C1 segment of cervical spinal cord (tissue), 14 donors: ENCODE measurements at regions not wholly inside any gene's neighbourhood (a gene's known extent, or its start where the extent isn't known, plus 50 kb on each side); places are given as distances from the start of the nearest gene placed in this dataset.
"Not testable (repeated sequence)": the region's sequence is repeated elsewhere in the genome, so short reads cannot be mapped to it uniquely, and the experiment has no call there.

Experiments
- DNase-seq, 14 donors: peaks; one replicate each; lab custom pipeline; 2025; lab: John Stamatoyannopoulos, UW

DNA sequence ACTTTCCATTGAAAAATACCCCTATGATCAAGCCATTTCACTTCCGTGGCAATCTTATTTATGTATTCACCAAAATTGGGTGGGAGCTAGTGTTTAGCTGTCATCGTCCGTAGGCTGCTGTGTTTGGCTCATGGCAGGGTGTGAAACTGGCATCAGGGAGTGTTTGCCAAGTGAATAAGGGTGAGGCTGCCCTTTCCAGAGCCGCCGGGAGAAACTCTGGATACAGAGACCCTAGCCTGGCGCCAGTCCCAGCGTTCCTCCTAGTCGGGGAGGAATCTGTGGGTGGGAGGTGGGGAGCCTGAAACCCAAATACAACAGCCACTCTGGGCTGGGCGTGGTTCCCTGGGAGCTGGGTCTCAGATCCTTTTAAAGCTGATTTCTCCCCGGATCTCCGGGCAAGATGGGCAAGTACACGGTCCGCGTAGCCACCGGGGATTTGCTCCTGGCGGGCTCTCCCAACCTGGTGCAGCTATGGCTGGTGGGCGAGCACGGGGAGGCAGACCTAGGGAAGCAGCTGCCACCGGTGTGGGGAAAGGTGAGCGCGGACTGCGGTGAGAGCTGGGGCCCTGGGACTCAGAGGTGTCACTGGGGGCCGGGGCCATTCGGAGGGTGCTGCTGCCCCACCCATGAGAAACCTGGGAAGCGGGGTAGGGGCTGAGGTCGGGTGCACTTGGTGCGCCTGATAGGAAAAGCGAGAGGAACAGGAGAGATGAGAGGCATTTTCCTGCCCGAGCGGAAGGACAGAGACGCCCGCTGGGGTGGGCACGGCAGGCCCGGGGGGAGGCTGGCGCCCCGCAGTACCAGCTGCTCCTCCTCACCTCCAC, 62.1 kb upstream of the TEKT1 start:
- no peak for DNase-seq

DNA sequence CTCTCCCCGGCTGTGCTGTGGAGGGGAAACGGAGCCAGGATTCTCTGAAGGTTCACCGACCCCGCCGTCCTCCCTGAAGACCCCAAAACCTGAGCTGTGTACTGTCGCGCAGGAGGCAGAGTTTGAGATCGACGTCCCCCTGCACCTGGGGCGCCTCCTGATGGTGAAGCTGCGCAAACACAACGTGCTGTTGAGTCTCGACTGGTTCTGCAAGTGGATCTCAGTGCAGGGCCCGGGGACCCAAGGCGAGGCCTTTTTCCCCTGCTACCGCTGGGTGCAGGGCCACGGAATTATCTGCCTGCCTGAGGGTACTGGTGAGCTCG, 62.6 kb upstream of the TEKT1 start:
- no peak for DNase-seq

DNA sequence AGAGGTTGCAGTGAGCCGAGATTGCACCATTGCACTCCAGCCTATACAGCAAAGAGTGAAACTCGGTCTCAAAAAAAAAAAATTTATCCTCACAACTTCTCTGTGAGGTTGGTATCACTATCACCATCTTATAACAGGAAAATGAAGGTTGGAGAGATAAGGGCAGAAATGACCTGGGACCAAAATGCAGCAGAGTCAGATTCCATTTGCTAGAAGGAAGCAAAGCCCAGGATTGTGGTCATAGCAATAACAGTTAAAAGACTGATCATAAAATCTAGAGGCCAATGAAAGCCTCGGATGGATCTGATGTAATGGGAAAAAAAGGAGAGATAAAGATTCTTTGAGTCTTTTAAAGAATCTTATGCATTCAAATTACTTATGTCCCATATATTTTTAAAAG, 69.6 kb upstream of the TEKT1 start:
- DNase-seq: no peak

DNA sequence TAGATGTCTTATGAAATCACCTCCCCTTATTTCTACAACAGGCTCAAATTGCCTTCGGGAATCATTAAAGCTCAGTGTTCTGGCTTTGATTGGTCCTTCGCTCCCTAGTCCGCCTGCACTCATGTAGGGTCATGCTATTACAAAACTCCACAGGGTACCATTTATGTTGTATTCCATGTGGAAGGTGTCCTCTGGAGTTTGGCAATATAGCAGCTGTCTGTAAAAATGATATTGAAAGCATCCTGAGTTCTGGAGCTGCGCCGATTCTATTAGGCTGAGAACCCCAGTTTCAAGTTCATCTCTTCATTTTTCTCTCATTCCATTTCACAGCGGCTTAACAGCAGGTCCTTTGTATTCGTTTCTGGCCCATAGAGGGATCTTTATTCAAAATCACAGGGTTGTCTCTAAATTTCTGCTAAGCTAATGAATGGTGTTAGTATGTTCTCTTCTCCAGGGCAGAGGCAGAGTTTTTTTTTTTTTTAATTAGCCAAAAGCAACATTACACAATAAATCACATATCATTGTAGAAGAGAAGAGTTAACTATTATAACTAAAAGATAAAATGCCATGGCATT, 71.9 kb upstream of the TEKT1 start:
- no peak for DNase-seq

DNA sequence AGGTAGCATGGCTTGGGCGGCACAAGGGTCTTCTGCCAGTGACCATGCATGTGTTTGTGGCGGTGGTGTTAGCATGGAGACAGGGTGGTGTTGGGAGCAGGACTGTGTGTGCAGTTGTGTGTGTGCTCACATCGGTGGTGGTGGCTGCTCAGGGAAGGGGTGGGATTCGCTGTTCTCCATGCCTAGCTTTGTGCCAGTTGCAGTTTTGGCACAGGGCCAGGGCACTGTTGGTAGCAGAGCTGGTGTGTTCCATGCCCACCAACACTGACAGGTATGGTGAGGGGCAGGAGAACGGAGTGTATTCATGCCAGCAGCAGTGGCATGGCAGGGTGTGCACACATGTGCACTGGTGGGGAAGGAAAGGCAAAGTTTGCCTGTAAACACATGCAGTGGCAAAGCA, 77.3 kb upstream of the TEKT1 start:
- DNase-seq: no peak

DNA sequence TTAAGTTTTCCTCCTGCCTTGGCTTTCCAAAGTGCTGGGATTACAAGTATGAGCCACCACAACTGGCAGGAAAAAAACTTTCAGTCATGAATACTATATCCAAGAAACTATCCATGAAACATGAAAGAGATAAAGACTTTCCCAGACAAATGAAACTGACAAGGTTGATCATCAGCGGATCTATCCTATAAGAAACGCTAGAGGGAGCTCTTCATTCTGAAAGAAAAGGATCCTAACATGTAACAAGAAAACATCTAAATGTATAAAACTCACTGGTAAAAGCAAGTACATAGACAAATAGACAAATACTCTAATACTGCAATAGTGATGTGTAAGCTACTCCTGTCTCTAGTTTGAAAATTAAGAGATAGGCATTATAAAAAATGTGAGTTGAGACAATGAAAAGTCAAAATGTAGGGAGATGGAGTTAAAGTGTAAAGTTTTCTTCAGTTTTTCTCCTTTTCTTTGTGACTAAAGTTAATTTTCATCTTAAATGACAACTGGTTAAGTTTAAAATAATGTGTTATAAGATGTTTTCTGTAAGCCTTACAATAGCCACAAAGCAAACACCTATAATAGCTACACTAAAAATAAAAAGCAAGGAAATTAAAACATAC, 79.6 kb upstream of the TEKT1 start:
- no peak for DNase-seq

DNA sequence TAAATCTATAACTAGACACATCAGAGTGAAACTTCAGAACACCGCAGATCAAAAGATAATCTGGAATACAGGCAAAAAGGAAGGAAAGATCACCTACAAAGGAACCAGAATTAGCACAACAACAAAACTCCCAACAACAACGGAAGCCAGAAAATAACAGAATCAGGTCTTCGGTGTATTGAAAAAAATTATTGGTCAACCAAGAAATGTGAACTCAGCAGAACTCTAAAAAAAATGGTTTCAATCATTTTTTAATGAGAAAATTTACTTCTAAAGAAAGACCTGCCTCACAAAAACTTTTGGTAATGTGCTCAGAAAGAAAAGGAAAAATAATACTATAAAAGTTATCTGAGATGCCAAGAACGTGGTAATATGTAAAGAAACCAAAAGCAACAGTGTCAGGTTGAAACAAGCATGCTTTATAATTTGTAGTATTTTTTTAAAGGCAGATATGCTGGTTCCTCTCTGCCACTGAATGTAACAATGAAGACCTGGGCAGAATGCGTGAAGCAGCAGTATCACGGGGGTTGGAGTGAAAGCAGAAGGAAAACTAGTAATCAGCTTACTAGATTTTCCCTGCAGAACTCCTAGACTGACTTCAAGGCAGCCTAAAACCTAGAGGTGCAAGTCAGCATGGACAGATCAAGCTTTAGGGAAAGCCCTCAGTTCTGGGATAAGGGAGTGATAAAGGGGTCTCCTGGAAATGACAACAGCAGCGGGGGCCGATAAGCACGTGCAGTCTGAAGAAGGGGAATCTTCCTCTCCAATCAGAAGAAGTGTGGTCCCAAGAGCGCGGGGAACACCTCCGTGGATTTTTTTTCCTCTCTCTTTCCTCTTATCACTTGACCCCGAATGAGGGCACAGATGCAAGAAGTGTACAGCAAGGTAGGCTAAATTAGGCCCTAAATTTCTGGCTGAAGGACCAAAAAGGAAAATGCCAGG, 80.9 kb upstream of the TEKT1 start:
- peak in 1 of 14 donors; percentile 3 for DNase-seq

DNA sequence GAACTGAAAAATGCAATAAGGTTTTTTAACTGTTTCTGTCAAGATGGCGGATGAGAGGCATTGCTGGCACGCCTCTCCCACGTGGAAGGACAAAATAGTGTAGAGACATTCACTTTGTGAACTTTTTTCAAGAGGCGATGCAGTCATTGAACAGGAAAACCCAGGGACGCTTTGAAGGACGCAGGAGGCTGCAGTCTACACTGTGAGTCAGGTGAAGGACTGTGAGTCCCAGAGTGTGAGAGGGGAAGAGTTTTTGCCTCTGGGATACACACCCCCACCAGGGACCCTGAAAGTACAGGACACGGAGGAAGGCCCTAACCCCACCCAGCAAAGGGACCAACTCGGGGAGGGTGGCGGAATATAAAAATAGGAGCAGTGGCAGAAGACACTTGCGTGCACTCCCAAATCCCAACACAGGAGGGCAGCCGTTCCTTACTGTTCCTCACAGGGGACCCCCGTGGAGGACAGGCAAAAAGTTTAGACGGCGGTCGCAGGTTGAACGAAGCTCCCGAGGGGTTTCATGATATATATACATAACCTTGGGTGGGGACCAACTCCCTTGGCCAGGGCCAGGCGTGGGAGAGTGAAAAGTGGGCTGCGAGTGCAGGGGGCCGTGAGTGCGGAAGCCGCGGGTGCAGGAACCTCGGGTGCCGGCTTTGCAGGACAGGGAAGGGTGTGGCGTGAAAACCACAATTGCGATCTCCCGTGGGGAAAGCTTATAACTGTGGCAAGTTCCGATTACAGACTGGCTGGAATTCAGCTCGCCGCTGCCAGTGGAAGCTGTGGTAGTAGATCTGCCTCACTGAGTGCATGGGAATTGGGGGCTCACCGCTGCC, 82.0 kb upstream of the ALOX12 start:
- peak in 11 of 14 donors; percentile 1 to 46 (median 26) for DNase-seq

DNA sequence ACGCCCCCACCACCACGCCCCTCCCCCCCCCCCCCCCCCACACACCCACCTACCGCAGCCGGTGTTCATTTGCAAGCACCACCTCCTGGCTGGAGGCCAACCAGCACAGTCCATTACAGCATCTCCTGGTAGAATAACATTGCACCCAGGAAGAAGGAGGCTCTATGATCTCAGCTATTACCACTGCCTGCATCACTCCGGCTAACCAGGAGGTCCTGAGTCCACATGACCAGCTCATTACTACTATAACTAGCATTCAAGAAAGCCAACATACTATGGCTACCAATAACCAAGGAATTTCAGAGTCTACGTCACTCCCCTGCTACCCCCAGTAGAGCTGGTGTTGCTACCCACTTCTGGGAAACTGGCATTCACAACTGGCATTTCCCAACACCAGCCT, 81.1 kb upstream of the ALOX12 start:
- DNase-seq: no peak

DNA sequence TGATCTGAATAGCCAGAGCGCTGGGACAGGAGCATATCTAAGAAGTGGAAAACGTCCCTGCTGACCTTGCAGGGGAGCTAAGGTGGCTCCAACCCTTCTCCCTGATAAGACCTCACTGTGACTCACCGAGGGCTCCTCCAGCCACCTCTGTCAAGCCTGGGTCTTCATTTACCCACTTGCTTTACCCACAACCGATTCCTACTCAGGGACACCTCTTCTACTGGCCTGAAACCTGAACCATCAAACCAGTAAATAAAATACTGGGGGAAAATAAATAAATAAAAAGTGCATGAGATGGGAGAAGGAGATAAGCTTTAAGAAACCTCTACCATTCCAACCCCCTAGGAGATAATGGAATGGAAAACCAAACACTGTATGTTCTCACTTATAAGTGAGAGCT, 80.2 kb upstream of the ALOX12 start:
- DNase-seq: no peak

DNA sequence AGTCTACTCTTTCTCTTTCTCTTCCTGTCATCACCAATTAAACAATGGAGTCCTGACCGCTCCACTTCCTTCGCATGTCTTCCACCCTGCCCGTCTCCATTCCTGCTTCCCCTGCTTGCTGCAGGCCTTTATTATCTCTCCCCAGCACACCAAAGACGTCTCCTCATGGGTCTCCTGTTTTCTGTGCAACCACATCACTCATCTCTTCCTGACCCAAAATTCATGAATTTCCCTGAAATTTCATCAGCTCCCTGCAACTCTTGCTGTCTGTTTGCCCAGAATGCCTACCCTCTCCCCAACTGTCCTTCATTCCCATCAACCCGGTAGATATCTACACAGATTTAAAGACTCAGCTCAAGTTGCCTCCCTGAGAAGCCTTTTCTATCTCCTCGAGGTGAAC, 76.7 kb upstream of the ALOX12 start:
- no peak for DNase-seq

DNA sequence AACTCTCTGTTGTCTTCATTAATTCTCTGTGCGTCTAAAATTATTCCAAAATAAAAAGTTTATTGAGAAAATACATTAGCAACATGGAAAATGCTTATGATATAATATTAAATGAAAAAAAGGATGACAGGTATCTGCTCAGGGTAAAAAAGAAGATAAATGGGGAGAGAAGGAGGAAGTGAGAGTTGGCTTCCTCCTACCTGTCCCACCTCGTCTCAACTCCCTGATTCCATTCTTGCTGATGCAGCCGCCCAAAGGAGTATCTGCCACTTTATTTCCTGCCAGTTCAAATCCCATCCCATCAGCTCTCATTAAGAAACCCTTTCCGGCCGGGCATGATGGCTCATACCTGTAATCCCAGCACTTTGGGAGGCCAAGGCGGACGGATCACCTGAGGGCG, 72.5 kb upstream of the ALOX12 start:
- DNase-seq: no peak

DNA sequence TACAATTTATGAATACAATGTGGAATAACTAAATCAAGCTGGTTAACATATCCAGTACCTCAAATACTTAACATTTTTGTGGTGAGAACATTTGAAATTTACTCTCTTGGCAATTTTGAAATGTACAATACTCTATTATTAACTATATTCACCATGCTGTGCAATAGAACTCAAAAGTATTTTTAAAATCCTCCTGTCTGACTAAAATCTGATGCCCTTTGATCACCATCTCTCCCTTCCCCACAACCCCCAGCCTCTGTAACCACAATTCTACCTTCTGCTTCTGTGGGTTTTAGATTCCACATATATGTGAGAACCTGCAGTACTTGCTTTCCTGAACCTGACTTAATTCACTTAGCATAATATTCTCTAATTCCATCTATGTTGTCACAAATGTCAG, 71.6 kb upstream of the ALOX12 start:
- no peak for DNase-seq

DNA sequence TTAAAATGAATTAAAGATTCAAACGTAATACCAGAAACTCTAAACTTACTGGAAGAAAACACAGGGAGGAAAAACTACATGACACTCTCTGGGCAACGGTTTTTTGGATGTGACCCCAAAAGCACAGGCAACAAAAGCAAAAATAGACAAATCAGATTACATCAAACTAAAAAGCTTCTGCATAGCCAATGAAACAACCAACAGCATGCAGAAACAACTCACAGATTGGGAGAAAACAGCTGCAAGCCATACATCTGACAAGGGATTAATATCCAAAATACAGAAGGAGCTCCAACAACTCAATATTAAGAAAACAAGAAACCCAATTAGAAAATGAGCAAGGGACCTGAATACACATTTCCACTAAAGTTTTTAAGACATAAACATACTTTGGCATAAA, 69.2 kb upstream of the ALOX12 start:
- DNase-seq: no peak

DNA sequence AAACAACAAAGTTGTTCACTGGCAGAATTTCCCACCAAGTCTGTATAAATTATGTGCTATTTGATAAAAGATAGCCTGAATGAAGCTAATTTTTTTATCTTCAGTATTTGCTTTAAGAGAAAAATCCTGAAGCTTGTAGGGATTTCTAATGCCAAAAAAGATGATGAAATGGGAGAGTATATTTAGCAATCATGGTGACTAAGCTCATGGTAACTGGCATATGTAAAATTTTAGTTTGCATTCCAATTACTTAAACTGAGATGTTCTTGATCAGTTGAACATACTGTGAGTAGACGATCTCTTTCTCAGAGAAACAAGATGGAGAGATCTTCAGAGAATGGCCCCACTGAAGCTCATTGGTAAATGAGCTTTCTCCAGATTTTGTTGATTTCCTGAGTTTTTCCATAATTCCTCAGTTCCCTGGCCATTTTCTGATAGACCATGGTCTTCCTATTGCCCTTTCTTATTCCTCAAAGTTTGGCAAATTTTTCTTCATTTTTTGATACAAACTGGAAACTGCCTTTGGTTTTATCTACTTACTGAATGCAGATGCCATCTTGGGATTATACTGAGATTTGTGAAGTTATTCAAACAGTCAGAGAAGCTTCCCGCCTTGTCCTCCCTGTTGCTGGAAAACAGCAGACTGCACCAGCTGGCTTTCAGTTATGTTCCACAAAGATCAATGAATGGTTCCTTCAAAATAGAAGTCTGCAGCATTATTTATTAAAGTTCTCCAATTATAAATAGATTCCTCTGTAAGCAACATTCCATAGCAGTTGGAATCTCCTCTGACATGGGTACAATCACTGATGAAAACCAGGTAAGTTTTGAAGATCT, 68.3 kb upstream of the ALOX12 start:
- no peak for DNase-seq

DNA sequence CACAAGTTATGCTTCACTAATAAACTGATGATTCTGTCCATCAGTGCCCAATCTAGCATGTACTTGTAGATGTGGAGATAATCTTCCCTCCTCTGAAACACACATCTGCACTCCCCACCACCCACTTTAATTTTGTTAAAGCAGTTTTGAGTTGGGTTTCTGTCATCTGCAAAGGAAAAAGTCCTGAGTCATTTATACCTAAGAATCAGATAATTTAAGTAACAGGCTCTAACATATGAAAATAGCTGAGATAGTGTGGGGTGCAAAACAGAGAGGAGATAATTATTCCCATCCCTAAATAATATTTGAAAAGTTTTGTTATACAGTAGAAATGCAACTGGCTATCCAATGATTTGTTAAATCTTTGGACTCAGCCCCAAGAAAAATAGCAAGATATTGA, 67.7 kb upstream of the ALOX12 start:
- no peak for DNase-seq

DNA sequence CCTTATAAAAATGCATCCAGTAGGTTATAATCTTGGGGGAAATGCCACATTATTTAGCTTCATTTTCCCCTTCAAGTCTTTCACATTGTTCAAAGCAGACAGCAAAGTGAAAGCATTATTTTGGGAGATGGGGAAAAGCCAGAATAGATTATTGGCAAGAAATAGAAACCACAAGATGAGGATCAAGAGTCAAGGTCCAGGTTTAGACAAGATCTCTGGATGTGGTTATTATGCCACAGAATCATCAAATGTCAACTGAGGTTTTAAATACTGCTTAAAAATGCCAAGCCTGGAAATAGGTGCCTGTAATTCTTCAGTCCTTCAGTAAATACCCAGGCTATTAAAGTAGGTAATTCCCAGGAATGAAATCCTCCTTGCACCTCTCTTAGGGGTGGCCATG, 65.1 kb upstream of the ALOX12 start:
- DNase-seq: no peak

DNA sequence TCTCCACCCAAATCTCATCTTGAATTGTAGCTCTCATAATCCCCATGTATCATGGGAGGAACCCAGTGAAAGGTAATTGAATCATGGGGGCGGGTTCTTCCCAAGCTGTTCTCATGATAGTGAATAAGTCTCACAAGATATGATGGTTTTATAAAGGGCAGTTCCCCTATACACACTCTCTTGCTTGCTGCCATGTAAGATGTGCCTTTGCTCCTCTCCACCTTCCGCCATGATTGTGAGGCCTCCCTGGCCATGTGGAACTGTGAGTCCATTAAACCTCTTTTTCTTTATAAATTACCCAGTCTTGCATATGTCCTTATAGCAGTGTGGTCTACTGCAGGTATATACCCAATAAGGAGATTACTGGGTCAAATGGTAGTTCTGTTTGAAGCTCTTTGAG, 61.3 kb upstream of the ALOX12 start:
- DNase-seq: not testable (repeated sequence)

DNA sequence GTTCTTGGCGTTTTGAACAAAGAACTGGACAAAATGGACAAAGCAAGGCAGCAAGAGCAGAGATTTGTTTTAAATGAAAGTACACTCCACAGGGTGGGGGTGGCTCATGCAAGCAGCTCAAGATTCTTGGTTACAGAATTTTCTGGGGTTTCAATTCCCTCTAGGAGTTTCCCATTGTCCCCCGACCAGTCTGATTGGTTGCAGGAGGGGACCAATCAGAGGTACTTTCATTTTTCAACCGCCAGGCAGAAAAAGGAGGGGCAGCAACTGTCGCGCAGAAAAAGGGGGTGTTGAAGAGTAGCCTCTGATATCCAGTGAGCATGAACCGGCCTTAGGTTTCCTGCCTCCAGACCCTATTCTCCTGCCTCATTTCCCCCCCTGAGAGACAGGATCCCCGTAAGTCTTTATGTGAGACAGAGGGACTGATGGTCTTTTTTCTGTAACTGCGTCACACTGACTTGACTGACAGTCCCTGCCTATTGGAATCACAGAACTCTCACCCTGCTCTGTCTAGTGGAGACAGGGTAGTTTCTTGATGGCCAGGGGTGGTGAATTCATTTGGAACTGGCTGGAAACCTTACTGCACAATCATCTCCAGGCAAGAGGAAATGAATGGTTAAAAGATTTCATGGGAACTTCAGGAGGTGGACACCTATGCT, 59.4 kb upstream of the ALOX12 start:
- DNase-seq: peak in 12 of 14 donors; percentile 2 to 64 (median 36)

DNA sequence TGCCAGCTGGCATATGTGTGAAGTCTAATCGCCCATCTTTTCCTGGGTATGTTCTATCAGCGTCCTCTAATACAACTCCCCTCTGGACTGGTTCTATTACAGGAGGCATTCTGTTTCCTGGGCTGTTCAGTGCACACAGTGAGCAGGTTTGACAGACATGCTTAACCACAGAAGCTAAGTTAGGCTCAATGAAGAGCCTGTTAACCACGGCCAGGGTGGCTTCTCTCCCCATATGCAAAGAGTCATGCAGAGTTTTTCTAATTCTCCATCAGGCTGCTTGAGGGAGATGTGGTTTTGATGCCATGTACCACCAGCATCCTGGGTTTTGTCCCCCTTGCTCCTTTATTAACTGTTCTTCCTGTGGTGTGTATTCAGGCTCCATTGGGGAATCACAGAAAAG, 57.2 kb upstream of the ALOX12 start:
- no peak for DNase-seq
